CD4-positive, alpha-beta T cell treated with Interleukin-12 subunit alpha and Interleukin-12 subunit beta, for 1 hour (primary cell): ENCODE measurements at regions not wholly inside any gene's neighbourhood (a gene's known extent, or its start where the extent isn't known, plus 50 kb on each side); places are given as distances from the start of the nearest gene placed in this dataset.

Experiments used
- DNase-seq: peaks from one replicate; pipeline ENCODE4 v3.0.0-alpha.2; 2020

- no peak for DNase-seq
These were observed 75.8 kb downstream of the DAD1 start for GRCh38 chr14:22513066-22513812.

- DNase-seq: no peak
These were observed 76.8 kb downstream of the DAD1 start for GRCh38 chr14:22512106-22512814.

GRCh38 chr14:22510527-22511110 lies 78.4 kb downstream of the DAD1 start:
- DNase-seq: no peak

GRCh38 chr14:22509751-22510300 lies 79.2 kb downstream of the DAD1 start:
- DNase-seq: peak; percentile 52

- DNase-seq: no peak
These were observed 79.9 kb downstream of the DAD1 start for GRCh38 chr14:22509036-22509709.

GRCh38 chr14:22508662-22509035 lies 80.4 kb downstream of the DAD1 start:
- DNase-seq: no peak

GRCh38 chr14:22508150-22508457 lies 80.9 kb downstream of the DAD1 start:
- DNase-seq: no peak

GRCh38 chr14:22506778-22507351 lies 82.2 kb downstream of the DAD1 start:
- DNase-seq: peak; percentile 59

- DNase-seq: no peak
These were observed 82.7 kb downstream of the DAD1 start for GRCh38 chr14:22506378-22506710.

- DNase-seq: peak; percentile 60
These were observed 83.2 kb downstream of the DAD1 start for GRCh38 chr14:22505697-22506377.

- DNase-seq: no peak
These were observed 83.7 kb downstream of the DAD1 start for GRCh38 chr14:22505309-22505696.

GRCh38 chr14:22502551-22502950 lies 86.5 kb downstream of the DAD1 start:
- DNase-seq: no peak

- DNase-seq: no peak
These were observed 87.0 kb downstream of the DAD1 start for GRCh38 chr14:22502007-22502406.

GRCh38 chr14:22500954-22501726 lies 87.9 kb downstream of the DAD1 start:
- DNase-seq: no peak

GRCh38 chr14:22500525-22500924 lies 88.5 kb downstream of the DAD1 start:
- DNase-seq: no peak

GRCh38 chr14:22497671-22498093 lies 91.3 kb downstream of the DAD1 start:
- DNase-seq: no peak

- DNase-seq: no peak
These were observed 91.9 kb downstream of the DAD1 start for GRCh38 chr14:22497144-22497423.

- no peak for DNase-seq
These were observed 94.4 kb downstream of the DAD1 start for GRCh38 chr14:22494486-22495135.

- DNase-seq: no peak
These were observed 95.3 kb downstream of the DAD1 start for GRCh38 chr14:22493753-22494152.

- DNase-seq: no peak
These were observed 96.1 kb downstream of the DAD1 start for GRCh38 chr14:22492622-22493542.
